HuH-7.5 (cell line): ENCODE measurements at regions not wholly inside any gene's neighbourhood (a gene's known extent, or its start where the extent isn't known, plus 50 kb on each side); places are given as distances from the start of the nearest gene placed in this dataset.
"Not testable (repeated sequence)": the region's sequence is repeated elsewhere in the genome, so short reads cannot be mapped to it uniquely, and the experiment has no call there.

Source experiments
- DNase-seq: peaks from one replicate; pipeline ENCODE4 v3.0.0; 2011; ENCODE audit warnings: low spot score

DNA sequence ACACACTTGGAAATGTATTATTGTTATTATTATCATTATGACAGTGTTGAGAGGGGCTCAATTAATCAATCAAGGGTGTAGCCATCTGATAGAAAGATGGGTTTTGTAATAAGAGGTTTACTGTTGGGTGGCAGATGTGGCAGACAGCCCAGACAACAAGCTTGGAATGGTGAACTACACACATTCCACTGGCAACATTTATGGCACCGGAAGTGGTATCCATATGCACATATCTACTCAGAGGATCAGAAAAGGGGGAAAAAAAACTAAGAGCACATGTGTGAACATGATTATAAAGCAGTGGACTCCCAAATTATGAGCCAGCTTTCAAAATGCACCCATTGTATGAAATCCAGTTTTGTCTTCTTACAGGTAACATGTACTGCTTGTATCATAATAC is 125.9 kb upstream of the ARX start:
- no peak for DNase-seq

DNA sequence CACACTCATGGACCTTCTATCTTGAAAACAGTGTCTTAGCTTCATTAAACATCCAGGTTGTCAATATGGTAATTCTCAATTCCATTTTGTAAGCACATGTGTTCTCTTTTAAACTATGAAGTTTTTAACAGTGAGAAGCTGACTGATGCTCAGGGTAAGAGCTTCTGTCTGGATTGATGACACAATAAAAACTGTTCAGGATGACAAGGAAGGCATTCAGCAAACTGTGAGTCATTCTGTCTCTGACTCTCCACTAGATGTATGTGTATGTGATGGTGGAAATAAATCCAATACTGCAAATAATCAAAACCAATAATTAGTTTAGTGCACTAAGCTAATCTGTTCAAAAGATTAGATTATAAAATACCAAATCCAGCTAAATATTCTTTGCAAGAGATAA is 115.3 kb upstream of the ARX start:
- no peak for DNase-seq

DNA sequence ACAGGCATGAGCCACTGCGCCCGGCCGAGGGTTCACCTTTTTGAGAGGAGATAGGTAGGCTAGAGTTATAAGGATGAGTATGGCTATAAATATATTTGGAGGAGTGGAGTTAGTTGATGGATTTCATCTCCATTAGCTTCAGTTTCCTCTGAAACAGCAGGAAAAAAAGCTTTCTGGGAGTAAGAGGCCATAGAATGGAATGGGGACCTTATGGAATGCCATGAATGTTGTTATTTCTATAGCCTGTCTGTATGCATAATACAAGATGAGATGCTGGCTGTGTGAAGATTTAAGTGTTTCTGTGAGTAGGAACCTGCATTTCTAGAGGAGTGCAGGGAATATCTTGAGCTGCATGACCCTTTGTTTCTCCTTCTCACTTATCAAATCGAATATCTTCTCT is 114.9 kb upstream of the ARX start:
- no peak for DNase-seq

DNA sequence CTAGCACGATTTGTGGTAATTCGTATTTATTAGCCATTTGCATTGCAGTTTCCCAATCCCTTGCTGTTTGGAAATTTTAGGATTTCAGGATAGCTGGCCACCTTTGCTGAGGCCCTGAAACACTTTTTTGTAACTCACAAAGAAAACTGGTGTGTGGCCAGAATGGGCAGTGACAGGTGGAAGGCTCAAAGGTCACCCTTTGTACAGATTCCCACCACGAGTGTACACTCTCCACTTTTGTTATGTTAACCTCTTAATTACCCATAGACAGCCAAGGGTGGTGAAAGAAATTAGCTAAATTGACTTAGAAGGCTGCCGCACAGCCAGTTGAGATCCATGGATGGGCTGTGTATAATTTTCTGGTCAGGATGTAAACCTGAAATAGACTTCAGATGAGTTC is 109.7 kb upstream of the ARX start:
- DNase-seq = no peak

GRCh38 chrX:25124391-25124790 is 108.6 kb upstream of the ARX start:
- no peak for DNase-seq

- DNase-seq = no peak
Measured at GRCh38 chrX:25112156-25112555, 96.4 kb upstream of the ARX start.

- DNase-seq = no peak
Measured at GRCh38 chrX:25108481-25108880, 92.7 kb upstream of the ARX start.

- no peak for DNase-seq
Measured at GRCh38 chrX:25105221-25105620, 89.5 kb upstream of the ARX start.

- no peak for DNase-seq
Measured at GRCh38 chrX:25096522-25097045, 80.8 kb upstream of the ARX start.

DNA sequence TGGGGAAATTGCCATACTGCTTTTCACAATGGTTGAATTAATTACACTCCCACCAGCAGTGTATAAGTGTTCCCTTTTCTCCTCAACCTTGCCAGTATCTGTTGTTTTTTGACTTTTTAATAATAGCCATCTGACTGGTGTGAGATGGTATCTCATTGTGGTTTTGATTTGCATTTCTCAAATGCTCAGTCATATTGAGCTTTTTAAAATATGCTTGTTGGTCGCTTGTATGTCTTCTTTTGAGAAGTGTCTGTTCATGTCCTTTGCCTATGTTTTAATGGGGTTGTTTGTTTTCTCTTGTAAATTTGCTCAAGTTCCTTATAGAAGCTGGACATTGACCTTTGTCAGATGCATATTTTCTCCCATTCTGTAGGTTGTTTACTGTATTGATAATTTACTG is 75.4 kb upstream of the ARX start:
- not testable (repeated sequence) for DNase-seq

DNA sequence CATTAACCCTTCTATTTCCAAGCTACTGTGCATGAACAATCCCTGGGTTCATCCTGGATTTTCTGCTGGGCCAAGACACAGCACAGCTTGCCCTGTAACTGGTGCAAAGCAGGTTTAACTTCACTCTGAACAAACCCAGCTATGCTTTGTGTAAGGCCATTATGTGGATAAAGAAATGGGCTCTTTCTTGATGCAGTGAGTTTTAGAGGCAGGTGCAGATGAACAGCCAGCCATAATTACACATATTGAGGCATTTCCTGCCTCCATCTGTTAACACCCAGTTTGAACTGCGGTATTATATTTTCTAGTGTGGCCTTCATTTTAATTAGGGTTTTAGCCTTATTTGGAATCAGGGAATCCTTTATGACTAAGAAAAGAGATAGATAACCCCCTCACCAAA is 68.7 kb upstream of the ARX start:
- DNase-seq = no peak

- DNase-seq = no peak
Measured at GRCh38 chrX:25083661-25084060, 67.9 kb upstream of the ARX start.

DNA sequence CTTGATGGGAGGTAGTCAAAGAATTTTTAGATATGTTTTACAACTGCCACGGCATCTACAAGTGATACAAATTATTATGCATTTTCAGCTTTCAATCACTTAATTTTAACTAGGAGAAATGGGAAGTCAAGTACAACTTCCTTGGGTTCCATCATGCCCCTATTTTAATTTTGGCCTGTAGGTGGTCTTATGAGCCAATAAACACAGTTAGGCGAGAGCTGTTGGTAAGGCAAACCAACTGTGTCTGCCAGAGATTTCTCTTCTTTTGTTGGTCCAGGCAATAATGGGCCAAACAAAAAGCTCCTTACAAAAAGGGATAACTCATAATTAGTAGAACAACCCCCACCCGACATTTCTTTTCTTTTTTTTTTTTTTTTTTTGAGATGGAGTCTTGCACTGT is 63.3 kb upstream of the ARX start:
- DNase-seq = no peak

GRCh38 chrX:25076941-25077500 is 61.3 kb upstream of the ARX start:
- DNase-seq = no peak

GRCh38 chrX:25072247-25072646 is 56.5 kb upstream of the ARX start:
- DNase-seq = no peak

DNA sequence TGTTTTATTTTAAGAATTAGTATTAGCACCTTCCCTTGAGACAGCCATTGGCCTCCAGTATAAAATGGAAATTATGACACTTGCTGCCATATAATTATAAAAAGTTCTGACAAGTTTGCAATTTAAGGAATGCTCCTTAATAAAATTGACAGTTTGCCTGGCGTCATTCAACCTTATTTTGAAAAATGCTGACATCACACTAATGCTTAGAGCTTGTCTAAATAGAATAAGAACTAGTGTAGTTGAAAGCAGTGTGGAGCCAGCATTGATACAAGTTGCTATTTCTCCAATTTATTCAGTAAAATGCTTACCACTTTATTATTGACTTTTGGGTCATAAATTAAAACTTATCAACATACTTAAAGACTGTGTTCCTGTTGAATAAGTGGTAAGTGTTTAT is 54.3 kb upstream of the ARX start:
- no peak for DNase-seq

- no peak for DNase-seq
Measured at GRCh38 chrX:25069209-25069608, 53.4 kb upstream of the ARX start.

DNA sequence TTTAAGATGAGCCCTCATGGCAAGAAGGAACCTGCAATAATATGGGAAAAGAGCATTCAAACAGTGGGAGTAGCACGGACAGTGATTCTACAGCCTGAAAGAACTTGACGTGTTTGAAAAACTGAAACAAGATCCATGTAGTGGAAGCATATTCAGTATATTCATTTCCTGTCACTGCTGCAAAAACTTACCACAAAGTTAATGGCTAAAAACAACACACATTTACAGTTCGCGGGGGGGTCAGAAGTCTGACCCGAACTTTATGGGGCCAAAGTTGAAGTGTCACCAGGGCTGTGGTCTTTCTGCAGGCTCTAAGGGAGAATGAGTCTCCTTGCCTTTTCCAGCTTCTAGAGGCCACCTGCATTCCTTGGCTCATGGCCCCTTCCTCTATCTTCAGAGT is 52.6 kb upstream of the ARX start:
- DNase-seq = no peak

- DNase-seq = no peak
Measured at GRCh38 chrX:25067271-25068172, 51.8 kb upstream of the ARX start.

DNA sequence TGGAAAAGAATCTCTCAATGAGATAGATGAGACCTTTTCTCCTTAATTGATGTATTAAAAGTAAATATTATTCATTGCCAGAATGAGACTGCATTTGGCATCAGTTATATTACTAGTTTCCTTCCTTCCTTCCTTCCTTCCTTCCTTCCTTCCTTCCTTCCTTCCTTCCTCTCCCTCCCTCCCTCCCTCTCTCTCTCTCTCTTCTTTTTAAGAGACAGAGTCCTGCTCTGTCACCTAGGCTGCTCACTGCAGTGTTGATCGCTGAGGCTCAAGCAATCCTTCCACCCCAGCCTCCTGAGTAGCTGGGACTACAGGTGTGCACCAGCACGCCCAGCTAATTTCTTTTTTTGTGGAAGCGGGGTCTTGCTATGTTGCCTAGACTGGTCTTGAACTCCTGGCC is 50.4 kb upstream of the ARX start:
- no peak for DNase-seq
